ENCODE measurements at regions not wholly inside any gene's neighbourhood (a gene's known extent, or its start where the extent isn't known, plus 50 kb on each side); places are given as distances from the start of the nearest gene placed in this dataset.
A peak's percentile ranks its signal among the peaks of the same experiment; 100 is the strongest.

GRCh38 chr6:139497345-139497961, 123.0 kb upstream of the CITED2 start (continued):
- TF ChIP-seq, protein P1, sequence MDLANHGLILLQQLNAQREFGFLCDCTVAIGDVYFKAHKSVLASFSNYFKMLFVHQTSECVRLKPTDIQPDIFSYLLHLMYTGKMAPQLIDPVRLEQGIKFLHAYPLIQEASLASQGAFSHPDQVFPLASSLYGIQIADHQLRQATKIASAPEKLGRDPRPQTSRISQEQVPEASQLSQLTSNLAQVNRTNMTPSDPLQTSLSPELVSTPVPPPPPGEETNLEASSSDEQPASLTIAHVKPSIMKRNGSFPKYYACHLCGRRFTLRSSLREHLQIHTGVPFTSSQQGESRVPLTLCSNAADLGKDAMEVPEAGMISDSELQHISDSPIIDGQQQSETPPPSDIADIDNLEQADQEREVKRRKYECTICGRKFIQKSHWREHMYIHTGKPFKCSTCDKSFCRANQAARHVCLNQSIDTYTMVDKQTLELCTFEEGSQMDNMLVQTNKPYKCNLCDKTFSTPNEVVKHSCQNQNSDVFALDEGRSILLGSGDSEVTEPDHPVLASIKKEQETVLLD (IDR thresholded peaks at IDR 0.05), result peak; percentile 61; the same call in 1 of the 2 replicates
- TF ChIP-seq ZFP36 (IDR thresholded peaks at IDR 0.05; ENCODE audit: low read depth, low read length, partially characterized antibody) (no peak), CBX3 (IDR thresholded peaks at IDR 0.05; ENCODE audit: borderline replicate concordance in 1 of 2, low read length in 2 of 2) (0 out of 3 replicates have a peak, but pooled peaks of 1 of the 2 experiments have one; percentile 25), SMAD3 (CRISPR knock-in tag; conservative IDR thresholded peaks at IDR 0.05) (peak; percentile 61; the same call in 1 of the 2 replicates), ILF3 (IDR thresholded peaks at IDR 0.05; ENCODE audit: borderline replicate concordance) (no peak), HNRNPLL (IDR thresholded peaks at IDR 0.05; ENCODE audit: low read depth, low read length, poor library complexity, severe bottlenecking) (no peak), ZNF347 (CRISPR knock-in tag; IDR thresholded peaks at IDR 0.05; ENCODE audit: low read depth) (no peak), ZFP30 (CRISPR knock-in tag; IDR thresholded peaks at IDR 0.05; ENCODE audit: borderline replicate concordance) (no peak), HOMEZ (CRISPR knock-in tag; IDR thresholded peaks at IDR 0.05) (no peak), NFE2 (IDR thresholded peaks at IDR 0.05; ENCODE audit: low read depth) (peak; percentile 56), THRB (CRISPR knock-in tag; conservative IDR thresholded peaks at IDR 0.05) (peak; percentile 46; the same call in 1 of the 2 replicates), GTF2F1 (IDR thresholded peaks at IDR 0.05; ENCODE audit: low read depth, low read length) (no peak), ZNF57 (CRISPR knock-in tag; IDR thresholded peaks at IDR 0.05) (no peak), ZFPM2 (CRISPR knock-in tag; IDR thresholded peaks at IDR 0.05) (no peak), ZNF146 (CRISPR knock-in tag; IDR thresholded peaks at IDR 0.05; ENCODE audit: unreplicated experiment) (no peak), NBN (IDR thresholded peaks at IDR 0.05; ENCODE audit: low read depth) (peak; percentile 90; the same call in 1 of the 2 replicates), ADNP (tag; IDR thresholded peaks at IDR 0.05) (peak; percentile 62; the same call in 1 of the 2 replicates), ZBTB9 (CRISPR knock-in tag; IDR thresholded peaks at IDR 0.05) (no peak)
- TF ChIP-seq, protein P2, sequence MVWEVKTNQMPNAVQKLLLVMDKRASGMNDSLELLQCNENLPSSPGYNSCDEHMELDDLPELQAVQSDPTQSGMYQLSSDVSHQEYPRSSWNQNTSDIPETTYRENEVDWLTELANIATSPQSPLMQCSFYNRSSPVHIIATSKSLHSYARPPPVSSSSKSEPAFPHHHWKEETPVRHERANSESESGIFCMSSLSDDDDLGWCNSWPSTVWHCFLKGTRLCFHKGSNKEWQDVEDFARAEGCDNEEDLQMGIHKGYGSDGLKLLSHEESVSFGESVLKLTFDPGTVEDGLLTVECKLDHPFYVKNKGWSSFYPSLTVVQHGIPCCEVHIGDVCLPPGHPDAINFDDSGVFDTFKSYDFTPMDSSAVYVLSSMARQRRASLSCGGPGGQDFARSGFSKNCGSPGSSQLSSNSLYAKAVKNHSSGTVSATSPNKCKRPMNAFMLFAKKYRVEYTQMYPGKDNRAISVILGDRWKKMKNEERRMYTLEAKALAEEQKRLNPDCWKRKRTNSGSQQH (CRISPR knock-in tag; IDR thresholded peaks at IDR 0.05), result 0 out of 2 replicates have a peak, but pooled peaks have one; percentile 34

Measured in K562 (cell line).